CD4-positive, alpha-beta T cell treated with Interleukin-21 for 1 hour (primary cell): ENCODE measurements at regions not wholly inside any gene's neighbourhood (a gene's known extent, or its start where the extent isn't known, plus 50 kb on each side); places are given as distances from the start of the nearest gene placed in this dataset.

Experiments
- DNase-seq: peaks from one replicate; pipeline ENCODE4 v3.0.0-alpha.2; 2020

- DNase-seq, result no peak
Measured at GRCh38 chr3:180092889-180093288, 56.2 kb upstream of the PEX5L start.

GRCh38 chr3:180093535-180093934, 56.8 kb upstream of the PEX5L start:
- no peak for DNase-seq

GRCh38 chr3:180097626-180098025, 60.9 kb upstream of the PEX5L start:
- DNase-seq, result no peak

GRCh38 chr3:180102134-180102533, 65.4 kb upstream of the PEX5L start:
- no peak for DNase-seq

- no peak for DNase-seq
Measured at GRCh38 chr3:180102604-180103003, 65.9 kb upstream of the PEX5L start.

GRCh38 chr3:180116203-180116602, 79.5 kb upstream of the PEX5L start:
- no peak for DNase-seq

GRCh38 chr3:180116658-180117057, 79.9 kb upstream of the PEX5L start:
- no peak for DNase-seq

GRCh38 chr3:180117381-180118163, 80.8 kb upstream of the PEX5L start:
- DNase-seq, result no peak

- DNase-seq, result no peak
Measured at GRCh38 chr3:180119567-180119966, 82.8 kb upstream of the PEX5L start.

GRCh38 chr3:180123928-180124327, 87.2 kb upstream of the PEX5L start:
- DNase-seq, result no peak

GRCh38 chr3:180131169-180131568, 94.4 kb upstream of the PEX5L start:
- no peak for DNase-seq

GRCh38 chr3:180135101-180135500, 98.4 kb upstream of the PEX5L start:
- DNase-seq, result no peak

- DNase-seq, result no peak
Measured at GRCh38 chr3:180138871-180139270, 102.1 kb upstream of the PEX5L start.

GRCh38 chr3:180142041-180142440, 105.3 kb upstream of the PEX5L start:
- no peak for DNase-seq

GRCh38 chr3:180142472-180142871, 105.7 kb upstream of the PEX5L start:
- no peak for DNase-seq

GRCh38 chr3:180161770-180162169, 125.0 kb upstream of the PEX5L start:
- DNase-seq, result no peak

- no peak for DNase-seq
Measured at GRCh38 chr3:180175572-180175971, 138.8 kb upstream of the PEX5L start.

- no peak for DNase-seq
Measured at GRCh38 chr3:180176059-180176458, 139.3 kb upstream of the PEX5L start.

- no peak for DNase-seq
Measured at GRCh38 chr3:180177255-180177654, 140.5 kb upstream of the PEX5L start.

- no peak for DNase-seq
Measured at GRCh38 chr3:180179562-180179961, 142.8 kb upstream of the PEX5L start.

- DNase-seq, result no peak
Measured at GRCh38 chr3:180180795-180181194, 144.1 kb upstream of the PEX5L start.

GRCh38 chr3:180181387-180181786, 144.7 kb upstream of the PEX5L start:
- DNase-seq, result no peak

- no peak for DNase-seq
Measured at GRCh38 chr3:180183346-180183745, 146.6 kb upstream of the PEX5L start.

GRCh38 chr3:180184816-180185215, 148.1 kb upstream of the PEX5L start:
- no peak for DNase-seq

GRCh38 chr3:180185650-180186049, 148.9 kb upstream of the PEX5L start:
- DNase-seq, result no peak
